ENCODE measurements at regions not wholly inside any gene's neighbourhood (a gene's known extent, or its start where the extent isn't known, plus 50 kb on each side); places are given as distances from the start of the nearest gene placed in this dataset.

- no peak for DNase-seq
These were observed 362.6 kb upstream of the SMIM21 start for GRCh38 chr18:75790111-75790510.

GRCh38 chr18:75785834-75786233, 358.3 kb upstream of the SMIM21 start:
- DNase-seq, result no peak

GRCh38 chr18:75785206-75785605, 357.7 kb upstream of the SMIM21 start:
- no peak for DNase-seq

GRCh38 chr18:75784390-75784789, 356.9 kb upstream of the SMIM21 start:
- DNase-seq, result peak; percentile 2

- no peak for DNase-seq
These were observed 356.2 kb upstream of the SMIM21 start for GRCh38 chr18:75783566-75784281.

- DNase-seq, result no peak
These were observed 355.3 kb upstream of the SMIM21 start for GRCh38 chr18:75782826-75783225.

GRCh38 chr18:75782204-75782603, 354.7 kb upstream of the SMIM21 start:
- no peak for DNase-seq

GRCh38 chr18:75779910-75780309, 352.4 kb upstream of the SMIM21 start:
- DNase-seq, result no peak

GRCh38 chr18:75779450-75779849, 351.9 kb upstream of the SMIM21 start:
- DNase-seq, result no peak

- no peak for DNase-seq
These were observed 350.1 kb upstream of the SMIM21 start for GRCh38 chr18:75777630-75778029.

GRCh38 chr18:75775121-75775520, 347.6 kb upstream of the SMIM21 start:
- no peak for DNase-seq

GRCh38 chr18:75773618-75774017, 346.1 kb upstream of the SMIM21 start:
- no peak for DNase-seq

GRCh38 chr18:75762758-75763157, 335.3 kb upstream of the SMIM21 start:
- DNase-seq, result no peak

- DNase-seq, result no peak
These were observed 332.7 kb upstream of the SMIM21 start for GRCh38 chr18:75760208-75760607.

- DNase-seq, result no peak
These were observed 330.4 kb upstream of the SMIM21 start for GRCh38 chr18:75757951-75758350.

GRCh38 chr18:75754433-75754832, 326.9 kb upstream of the SMIM21 start:
- DNase-seq, result no peak

- no peak for DNase-seq
These were observed 326.2 kb upstream of the SMIM21 start for GRCh38 chr18:75753753-75754152.

- DNase-seq, result no peak
These were observed 325.3 kb upstream of the SMIM21 start for GRCh38 chr18:75752740-75753263.

GRCh38 chr18:75745147-75745546, 317.6 kb upstream of the SMIM21 start:
- DNase-seq, result no peak

GRCh38 chr18:75742516-75742915, 315.0 kb upstream of the SMIM21 start:
- no peak for DNase-seq

- no peak for DNase-seq
These were observed 312.2 kb upstream of the SMIM21 start for GRCh38 chr18:75739682-75740081.

- DNase-seq, result no peak
These were observed 307.8 kb upstream of the SMIM21 start for GRCh38 chr18:75735291-75735690.

- no peak for DNase-seq
These were observed 302.7 kb upstream of the SMIM21 start for GRCh38 chr18:75730249-75730648.

- no peak for DNase-seq
These were observed 301.1 kb upstream of the SMIM21 start for GRCh38 chr18:75728621-75729020.

GRCh38 chr18:75727456-75727855, 300.0 kb upstream of the SMIM21 start:
- peak; percentile 5 for DNase-seq
